ENCODE measurements at regions not wholly inside any gene's neighbourhood (a gene's known extent, or its start where the extent isn't known, plus 50 kb on each side); places are given as distances from the start of the nearest gene placed in this dataset.

DNA sequence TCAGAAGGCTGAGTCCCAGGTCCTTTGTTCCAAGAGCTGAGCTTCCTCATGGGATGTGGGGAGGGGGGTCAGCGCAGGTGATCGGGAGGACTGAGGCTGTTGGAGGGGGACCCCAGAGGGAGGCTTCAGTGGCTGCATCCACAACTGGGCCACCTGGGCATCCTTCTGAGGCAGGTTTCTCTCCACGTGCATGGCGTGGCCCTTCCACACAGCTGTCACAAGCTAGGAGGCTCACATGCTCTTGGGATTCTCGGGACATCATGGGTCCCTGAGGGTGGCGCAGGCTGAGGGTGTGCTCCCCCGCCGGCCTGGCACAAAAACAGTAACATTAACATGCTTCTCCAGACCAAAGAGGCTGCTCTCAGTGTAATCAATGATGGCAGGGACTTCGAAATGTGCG is 229.6 kb upstream of the AJAP1 start:
- no peak for ATAC-seq
- DNase-seq = no peak
- no peaks in the 10 kb centered on the region for H3K4me1 Mint-ChIP-seq (ENCODE audit: low read depth)
- peaks cover 4% of the 10 kb centered on the region for H3K9me3 Mint-ChIP-seq
- no peaks in the 10 kb centered on the region for H3K36me3 Mint-ChIP-seq (ENCODE audit: insufficient read depth)
- peaks cover 12% of the 10 kb centered on the region for H3K27me3 Mint-ChIP-seq (ENCODE audit: low read depth)
- no peak overlapping the region for H3K4me3 Mint-ChIP-seq

DNA sequence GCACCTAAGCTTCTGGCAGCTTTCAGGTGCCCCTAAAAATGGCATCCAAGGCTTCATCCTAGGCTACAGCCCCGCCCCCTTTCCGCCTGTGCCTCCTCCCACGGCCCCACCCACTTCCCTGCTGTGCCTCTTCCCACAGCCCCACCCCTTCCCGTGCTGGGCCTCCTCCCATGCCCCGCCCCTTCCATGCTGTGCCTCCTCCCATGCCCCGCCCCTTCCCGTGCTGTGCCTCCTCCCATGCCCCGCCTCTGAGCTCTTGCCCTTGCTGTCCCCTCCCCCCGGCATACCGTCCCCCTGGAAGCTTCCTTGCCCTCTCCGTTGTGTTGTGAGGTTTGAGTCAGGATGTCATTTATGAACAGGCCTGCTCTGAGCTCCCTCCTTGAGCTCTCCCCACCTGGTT is 228.5 kb upstream of the AJAP1 start:
- H3K4me3 Mint-ChIP-seq = no peak overlapping the region
- ATAC-seq (no peak), DNase-seq (no peak)
- no peaks in the 10 kb centered on the region for H3K36me3 Mint-ChIP-seq (ENCODE audit: insufficient read depth)
- H3K4me1 Mint-ChIP-seq (ENCODE audit: low read depth) = no peaks in the 10 kb centered on the region
- no peaks in the 10 kb centered on the region for H3K9me3 Mint-ChIP-seq
- peaks cover 8% of the 10 kb centered on the region for H3K27me3 Mint-ChIP-seq (ENCODE audit: low read depth)

- H3K36me3 Mint-ChIP-seq (ENCODE audit: insufficient read depth) = no peaks in the 10 kb centered on the region
- peaks cover 5% of the 10 kb centered on the region for H3K27me3 Mint-ChIP-seq (ENCODE audit: low read depth)
- H3K4me1 Mint-ChIP-seq (ENCODE audit: low read depth) = no peaks in the 10 kb centered on the region
- no peak overlapping the region for H3K4me3 Mint-ChIP-seq
- ATAC-seq (no peak), DNase-seq (no peak)
- H3K9me3 Mint-ChIP-seq = no peaks in the 10 kb centered on the region
Observed at GRCh38 chr1:4428711-4429110, 225.7 kb upstream of the AJAP1 start.

DNA sequence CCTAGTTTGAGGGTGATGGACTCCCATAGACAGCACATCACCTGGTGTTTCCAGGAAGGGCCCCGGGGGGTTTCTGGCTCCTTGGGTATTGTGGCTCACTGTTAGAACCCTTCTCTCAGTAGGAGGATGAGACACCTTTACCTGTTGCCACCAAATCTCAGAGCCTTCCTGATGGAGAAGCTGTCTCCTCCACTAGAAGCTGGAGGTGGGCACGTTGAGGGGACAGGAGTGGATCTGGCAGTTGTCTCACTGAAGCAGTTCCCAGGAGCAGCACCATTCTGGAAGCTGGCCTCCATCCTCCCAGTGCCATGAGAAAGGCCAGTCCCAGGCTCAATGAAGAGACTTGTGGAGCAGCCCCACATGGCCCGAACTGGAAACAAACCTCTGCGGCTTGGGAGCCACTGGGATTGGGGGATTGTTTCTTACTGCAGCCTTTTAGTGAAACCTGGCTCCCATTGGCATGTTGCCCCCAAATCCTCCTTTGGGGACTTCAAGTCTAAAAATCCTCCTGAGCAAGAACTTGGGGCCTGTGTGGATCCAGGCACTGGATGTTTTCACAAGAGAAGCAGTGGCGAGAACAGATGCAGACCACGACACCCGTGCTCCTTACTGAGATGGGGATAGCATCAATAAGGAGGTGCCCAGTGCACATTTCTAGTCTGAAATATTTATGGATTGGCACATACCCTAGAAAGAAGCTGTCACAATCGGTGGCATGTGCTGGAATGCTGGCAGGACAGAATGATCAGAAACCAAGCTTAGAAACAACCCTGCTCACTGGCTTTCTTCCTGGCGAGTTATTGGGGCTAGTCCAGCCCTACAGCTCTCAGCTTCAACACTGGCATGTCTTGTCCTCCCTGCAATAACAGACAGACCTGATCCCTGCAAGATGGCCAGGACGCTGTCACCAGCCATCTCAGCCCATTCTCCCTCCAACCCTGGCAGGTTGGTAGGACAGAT is 223.7 kb upstream of the AJAP1 start:
- H3K4me3 Mint-ChIP-seq = no peak overlapping the region
- ATAC-seq = no peak
- DNase-seq = no peak
- no peaks in the 10 kb centered on the region for H3K36me3 Mint-ChIP-seq (ENCODE audit: insufficient read depth)
- peaks cover 5% of the 10 kb centered on the region for H3K27me3 Mint-ChIP-seq (ENCODE audit: low read depth)
- no peaks in the 10 kb centered on the region for H3K9me3 Mint-ChIP-seq
- H3K4me1 Mint-ChIP-seq (ENCODE audit: low read depth) = no peaks in the 10 kb centered on the region

DNA sequence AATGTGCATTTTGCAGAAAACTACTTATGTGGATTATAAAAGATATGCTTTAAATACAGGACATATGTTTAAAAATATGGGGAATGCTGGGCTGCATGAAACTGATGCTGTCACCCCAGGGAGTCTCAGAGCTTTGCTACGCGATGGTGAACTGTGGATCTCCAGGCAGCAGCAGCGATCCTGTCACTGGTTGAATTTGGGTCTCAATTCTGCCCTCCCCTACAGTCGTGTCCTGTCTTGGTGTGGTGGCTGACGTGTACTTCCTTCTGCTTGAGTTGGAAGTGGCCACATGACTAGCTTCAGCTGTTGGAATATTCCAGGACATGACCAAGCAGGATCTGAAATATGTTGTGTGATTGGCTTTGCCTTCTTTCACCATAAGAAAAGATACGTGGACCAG is 222.9 kb upstream of the AJAP1 start:
- no peak for DNase-seq
- no peak for ATAC-seq
- Mint-ChIP-seq H3K9me3 (no peaks in the 10 kb centered on the region), H3K27me3 (ENCODE audit: low read depth) (peaks cover 5% of the 10 kb centered on the region), H3K4me3 (no peak overlapping the region), H3K36me3 (ENCODE audit: insufficient read depth) (no peaks in the 10 kb centered on the region), H3K4me1 (ENCODE audit: low read depth) (no peaks in the 10 kb centered on the region)

DNA sequence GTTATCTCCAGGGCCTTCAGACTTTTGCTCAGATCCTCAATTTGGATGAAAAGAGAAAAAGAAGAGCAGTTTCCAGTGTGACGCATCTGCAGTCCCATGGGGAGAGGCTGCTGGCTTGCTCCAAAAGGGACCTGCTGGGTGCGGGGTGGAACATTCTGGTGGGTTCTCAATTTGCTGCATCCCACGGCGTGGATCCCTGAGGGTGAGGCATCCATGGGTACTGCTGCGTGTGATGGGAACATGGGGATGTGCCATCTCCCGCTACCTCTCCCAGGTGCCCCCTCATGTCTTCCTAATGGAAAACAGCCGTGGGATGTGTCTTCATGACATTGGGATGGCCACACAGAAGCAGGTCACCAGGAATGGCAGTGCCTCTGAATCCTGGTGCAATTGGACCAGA is 221.3 kb upstream of the AJAP1 start:
- H3K27me3 Mint-ChIP-seq (ENCODE audit: low read depth) = peaks cover 5% of the 10 kb centered on the region
- no peaks in the 10 kb centered on the region for H3K4me1 Mint-ChIP-seq (ENCODE audit: low read depth)
- H3K36me3 Mint-ChIP-seq (ENCODE audit: insufficient read depth) = no peaks in the 10 kb centered on the region
- ATAC-seq (no peak), DNase-seq (no peak)
- peaks cover 5% of the 10 kb centered on the region for H3K9me3 Mint-ChIP-seq
- H3K4me3 Mint-ChIP-seq = no peak overlapping the region

GRCh38 chr1:4444086-4444485 is 210.3 kb upstream of the AJAP1 start:
- H3K4me1 Mint-ChIP-seq (ENCODE audit: low read depth) = no peaks in the 10 kb centered on the region
- peaks cover 25% of the 10 kb centered on the region for H3K27me3 Mint-ChIP-seq (ENCODE audit: low read depth)
- no peak overlapping the region for H3K4me3 Mint-ChIP-seq
- DNase-seq = no peak
- H3K36me3 Mint-ChIP-seq (ENCODE audit: insufficient read depth) = no peaks in the 10 kb centered on the region
- no peaks in the 10 kb centered on the region for H3K9me3 Mint-ChIP-seq
- no peak for ATAC-seq

DNA sequence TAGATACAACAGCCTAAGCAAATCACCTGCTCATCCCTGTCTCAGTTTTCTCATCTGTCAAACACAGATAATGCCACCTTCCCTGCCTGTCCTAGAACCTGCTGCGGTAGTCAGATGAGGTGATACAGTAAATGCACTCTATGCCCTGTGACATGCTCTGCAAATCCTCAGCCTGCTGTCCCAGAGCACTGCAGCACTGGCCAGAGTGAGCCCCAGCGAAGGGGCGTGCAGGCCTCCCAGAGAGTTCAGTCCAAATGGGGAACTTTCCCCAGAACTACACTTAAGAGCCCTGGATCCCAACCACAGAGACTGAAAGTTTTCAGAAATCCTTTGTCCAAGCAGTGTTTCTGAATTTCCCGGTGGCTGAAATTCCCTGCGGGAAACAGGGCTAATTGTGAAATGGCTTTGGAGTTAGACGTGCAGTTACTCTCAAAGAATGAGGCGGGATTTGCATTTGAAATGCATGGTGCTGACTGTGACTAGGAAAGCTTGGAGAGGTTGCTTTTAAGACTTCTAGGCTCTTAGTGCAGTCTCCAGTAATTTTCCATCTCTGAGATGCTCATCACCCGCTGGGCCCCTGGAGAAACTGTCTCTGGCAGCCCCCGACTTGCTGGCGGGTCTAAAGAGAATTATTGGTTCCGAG is 206.5 kb upstream of the AJAP1 start:
- Mint-ChIP-seq H3K4me3 (no peak overlapping the region), H3K4me1 (ENCODE audit: low read depth) (no peaks in the 10 kb centered on the region), H3K27me3 (ENCODE audit: low read depth) (peaks cover 31% of the 10 kb centered on the region), H3K36me3 (ENCODE audit: insufficient read depth) (no peaks in the 10 kb centered on the region), H3K9me3 (no peaks in the 10 kb centered on the region)
- DNase-seq (no peak), ATAC-seq (no peak)

- ATAC-seq (no peak), DNase-seq (no peak)
- Mint-ChIP-seq H3K4me3 (no peak overlapping the region), H3K9me3 (no peaks in the 10 kb centered on the region), H3K27me3 (ENCODE audit: low read depth) (peaks cover 25% of the 10 kb centered on the region), H3K4me1 (ENCODE audit: low read depth) (no peaks in the 10 kb centered on the region), H3K36me3 (ENCODE audit: insufficient read depth) (no peaks in the 10 kb centered on the region)
Observed at GRCh38 chr1:4449972-4450371, 204.4 kb upstream of the AJAP1 start.

DNA sequence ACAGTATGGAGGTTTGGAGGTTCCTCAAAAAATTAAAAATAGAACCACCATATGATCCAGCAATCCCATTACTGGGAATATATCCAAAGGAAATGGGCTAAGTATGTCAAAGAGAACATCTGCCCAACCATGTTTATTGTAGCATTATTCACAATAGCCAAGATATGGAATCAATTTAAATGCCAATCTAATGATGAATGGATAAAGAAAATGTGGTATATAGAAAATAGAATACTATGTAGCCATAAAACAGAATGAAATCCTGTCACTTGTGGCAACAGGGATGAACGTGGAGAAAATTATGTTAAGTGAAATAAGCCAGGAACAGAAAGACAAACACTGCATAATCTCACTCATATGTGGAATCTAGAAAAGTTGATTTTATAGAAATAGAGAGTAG is 201.7 kb upstream of the AJAP1 start:
- ATAC-seq (no peak), DNase-seq (no peak)
- no peaks in the 10 kb centered on the region for H3K4me1 Mint-ChIP-seq (ENCODE audit: low read depth)
- no peaks in the 10 kb centered on the region for H3K36me3 Mint-ChIP-seq (ENCODE audit: insufficient read depth)
- no peak overlapping the region for H3K4me3 Mint-ChIP-seq
- no peaks in the 10 kb centered on the region for H3K9me3 Mint-ChIP-seq
- H3K27me3 Mint-ChIP-seq (ENCODE audit: low read depth) = peaks cover 12% of the 10 kb centered on the region

DNA sequence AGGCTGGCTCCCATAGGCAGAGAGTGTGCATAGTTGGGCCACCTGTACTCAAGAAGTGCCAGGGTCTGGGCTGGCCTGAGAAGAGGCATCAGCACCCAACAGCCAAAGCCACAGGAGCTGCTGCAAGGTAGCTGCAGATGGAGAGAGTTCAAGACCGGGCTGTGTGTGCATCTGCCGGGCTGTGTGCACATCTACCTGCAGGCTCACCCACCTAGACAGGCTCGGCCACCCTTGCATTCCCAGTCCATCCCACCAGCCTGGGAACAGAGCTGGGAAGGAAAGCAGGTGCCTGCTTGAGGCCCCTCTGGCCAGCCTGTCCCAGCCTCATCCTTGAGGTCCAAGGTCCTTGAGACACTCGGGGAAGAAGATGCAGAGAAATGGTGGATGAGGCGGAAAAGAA is 194.4 kb upstream of the AJAP1 start:
- Mint-ChIP-seq H3K36me3 (ENCODE audit: insufficient read depth) (no peaks in the 10 kb centered on the region), H3K27me3 (ENCODE audit: low read depth) (no peaks in the 10 kb centered on the region), H3K4me1 (ENCODE audit: low read depth) (no peaks in the 10 kb centered on the region), H3K9me3 (no peaks in the 10 kb centered on the region), H3K4me3 (no peak overlapping the region)
- no peak for ATAC-seq
- no peak for DNase-seq

GRCh38 chr1:4460651-4461050 is 193.8 kb upstream of the AJAP1 start:
- H3K27me3 Mint-ChIP-seq (ENCODE audit: low read depth) = no peaks in the 10 kb centered on the region
- H3K9me3 Mint-ChIP-seq = no peaks in the 10 kb centered on the region
- no peak for ATAC-seq
- no peaks in the 10 kb centered on the region for H3K4me1 Mint-ChIP-seq (ENCODE audit: low read depth)
- DNase-seq = no peak
- no peaks in the 10 kb centered on the region for H3K36me3 Mint-ChIP-seq (ENCODE audit: insufficient read depth)
- H3K4me3 Mint-ChIP-seq = no peak overlapping the region

DNA sequence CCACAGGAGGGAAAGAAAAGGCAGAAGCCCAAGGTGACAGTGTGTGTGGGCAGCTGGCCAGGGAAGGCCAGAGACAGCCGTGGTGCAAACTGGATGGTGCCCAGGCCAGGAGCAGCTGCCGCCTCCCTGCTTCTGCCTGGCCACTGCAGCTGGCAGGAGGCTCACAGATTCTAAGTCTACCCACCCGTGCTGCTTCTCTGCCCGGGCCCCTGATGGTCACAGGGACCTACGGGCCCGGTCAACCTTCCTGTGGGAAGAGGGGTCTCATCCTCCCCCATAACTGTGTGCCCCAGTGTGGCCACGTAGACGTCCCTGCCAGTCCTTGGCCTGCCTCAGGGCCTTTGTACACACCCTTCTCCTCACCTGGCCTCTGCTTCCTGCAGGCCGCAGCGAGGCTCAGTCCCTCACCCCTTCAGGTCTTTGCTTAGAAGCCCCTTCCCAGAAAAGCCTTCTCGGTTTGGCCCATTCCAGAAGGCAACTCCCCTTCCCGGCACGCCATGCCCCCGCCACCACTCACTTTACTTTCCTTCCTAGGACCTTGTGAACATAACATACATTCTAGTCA is 192.6 kb upstream of the AJAP1 start:
- no peak for ATAC-seq

GRCh38 chr1:4462831-4463484 is 191.5 kb upstream of the AJAP1 start:
- Mint-ChIP-seq H3K4me1 (ENCODE audit: low read depth) (no peaks in the 10 kb centered on the region), H3K36me3 (ENCODE audit: insufficient read depth) (no peaks in the 10 kb centered on the region), H3K27me3 (ENCODE audit: low read depth) (peaks cover 4% of the 10 kb centered on the region), H3K4me3 (no peak overlapping the region), H3K9me3 (no peaks in the 10 kb centered on the region)
- DNase-seq (no peak), ATAC-seq (no peak)

More for the DNA sequence above, 192.6 kb upstream of the AJAP1 start:
- Mint-ChIP-seq H3K36me3 (ENCODE audit: insufficient read depth) (no peaks in the 10 kb centered on the region), H3K27me3 (ENCODE audit: low read depth) (peaks cover 3% of the 10 kb centered on the region), H3K4me1 (ENCODE audit: low read depth) (no peaks in the 10 kb centered on the region), H3K4me3 (no peak overlapping the region), H3K9me3 (no peaks in the 10 kb centered on the region)
- DNase-seq = no peak
